Suprapubic skin (tissue), 4 donors: ENCODE measurements at regions not wholly inside any gene's neighbourhood (a gene's known extent, or its start where the extent isn't known, plus 50 kb on each side); places are given as distances from the start of the nearest gene placed in this dataset.

Experiments used
- CTCF ChIP-seq, 2 donors: fragments of 200-600 bp in 1 of 2; fragments of 450-650 bp in 1 of 2; sonication (generic) in 1 of 2; IDR thresholded peaks; one replicate each; pipeline ENCODE4 v1.5.1; 2016 to 2019; ENCODE audit warnings: antibody characterized with exemption in 2 of 2, mild to moderate bottlenecking in 1 of 2, moderate library complexity in 1 of 2
- POLR2A ChIP-seq, 2 donors: fragments of 450-650 bp; IDR thresholded peaks; one replicate each; pipeline ENCODE4 v1.6.1; 2017; ENCODE audit warnings: antibody characterized with exemption in 2 of 2, mild to moderate bottlenecking in 2 of 2, moderate library complexity in 2 of 2
- POLR2AphosphoS5 ChIP-seq, 3 donors: sonication (generic); formaldehyde crosslinking; IDR thresholded peaks; one replicate each; pipeline ENCODE4 v1.6.1; 2017; ENCODE audit warnings: antibody characterized with exemption in 3 of 3

DNA sequence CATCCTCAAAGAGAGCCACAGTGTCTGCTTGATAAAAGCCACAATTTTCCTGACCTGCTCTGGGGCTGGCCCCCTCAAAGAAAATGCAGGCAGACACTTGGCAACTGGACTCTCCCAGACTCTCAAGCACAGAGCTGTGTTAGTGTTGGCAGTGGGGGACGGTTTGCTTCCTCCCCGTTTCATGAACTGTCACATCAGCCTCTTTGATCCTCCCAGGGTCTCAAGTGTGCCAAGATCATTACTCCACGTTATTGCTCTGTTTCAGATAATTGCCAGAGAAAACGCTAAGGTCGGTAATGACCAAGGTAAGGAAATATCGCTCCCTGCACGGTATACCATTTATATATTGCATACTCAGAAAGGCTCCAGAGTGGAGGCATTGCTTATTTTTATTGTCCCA, 138.8 kb downstream of the NTMT2 start:
- TF ChIP-seq CTCF (IDR thresholded peaks at IDR 0.05) (no peak), POLR2AphosphoS5 (IDR thresholded peaks at IDR 0.05) (no peak), POLR2A (IDR thresholded peaks at IDR 0.05) (no peak)
